ENCODE measurements at regions not wholly inside any gene's neighbourhood (a gene's known extent, or its start where the extent isn't known, plus 50 kb on each side); places are given as distances from the start of the nearest gene placed in this dataset.

GRCh38 chr18:76075777-76076176 lies 419.3 kb downstream of the ZNF516 start:
- no peak for TF ChIP-seq CREB1 (IDR thresholded peaks at IDR 0.05; ENCODE audit: low read depth)
- TF ChIP-seq REST (IDR thresholded peaks at IDR 0.05; ENCODE audit: low read depth), result no peak
- TF ChIP-seq EP300 (IDR thresholded peaks at IDR 0.05; ENCODE audit: borderline replicate concordance), result no peak
- no peak for TF ChIP-seq MAX (IDR thresholded peaks at IDR 0.05)
- TF ChIP-seq CEBPB (IDR thresholded peaks at IDR 0.05), result no peak
- no peak for TF ChIP-seq TAF1 (IDR thresholded peaks at IDR 0.05; ENCODE audit: low read depth)
- no peak for TF ChIP-seq TCF12 (IDR thresholded peaks at IDR 0.05; ENCODE audit: low read depth)
- no peak for TF ChIP-seq YY1 (IDR thresholded peaks at IDR 0.05; ENCODE audit: low read depth)
- no peak for TF ChIP-seq TEAD4 (IDR thresholded peaks at IDR 0.05)
- TF ChIP-seq NFIC (IDR thresholded peaks at IDR 0.05), result no peak
- TF ChIP-seq USF1 (IDR thresholded peaks at IDR 0.05), result no peak
- no peak for TF ChIP-seq ZBTB7A (IDR thresholded peaks at IDR 0.05; ENCODE audit: low read depth)

Measured in Ishikawa (cell line).